Skeletal muscle cell (primary cell): ENCODE measurements at regions not wholly inside any gene's neighbourhood (a gene's known extent, or its start where the extent isn't known, plus 50 kb on each side); places are given as distances from the start of the nearest gene placed in this dataset.
A peak's percentile ranks its signal among the peaks of the same experiment; 100 is the strongest.
"Not testable (repeated sequence)": the region's sequence is repeated elsewhere in the genome, so short reads cannot be mapped to it uniquely, and the experiment has no call there.

ENCODE experiments used
- DNase-seq: peaks from one replicate; pipeline ENCODE4 v3.0.0-alpha.2; 2010; ENCODE audit warnings: low read depth
- H3K4me3 ChIP-seq: 2 replicates; pipeline ENCODE4 v1.5.1; 2011; ENCODE audit warnings: low read depth, mild to moderate bottlenecking, control low read depth, low read length, moderate library complexity

GRCh38 chr12:46556105-46556559 lies 183.6 kb upstream of the SLC38A2 start:
- peak; percentile 92 for DNase-seq
- no peak overlapping the region for H3K4me3 ChIP-seq

GRCh38 chr12:46555406-46555852 lies 182.9 kb upstream of the SLC38A2 start:
- peak overlapping the region; percentile 12 for H3K4me3 ChIP-seq
- DNase-seq: peak; percentile 62

- H3K4me3 ChIP-seq: no peak overlapping the region
- peak; percentile 49 for DNase-seq
Measured at GRCh38 chr12:46554460-46554859, 181.9 kb upstream of the SLC38A2 start.

GRCh38 chr12:46553911-46554310 lies 181.3 kb upstream of the SLC38A2 start:
- DNase-seq: no peak
- no peak overlapping the region for H3K4me3 ChIP-seq

- peak; percentile 75 for DNase-seq
- H3K4me3 ChIP-seq: no peak overlapping the region
Measured at GRCh38 chr12:46553266-46553665, 180.7 kb upstream of the SLC38A2 start.

GRCh38 chr12:46550266-46550879 lies 177.8 kb upstream of the SLC38A2 start:
- H3K4me3 ChIP-seq: no peak overlapping the region
- DNase-seq: no peak

- peak; percentile 91 for DNase-seq
- no peak overlapping the region for H3K4me3 ChIP-seq
Measured at GRCh38 chr12:46549527-46550265, 177.1 kb upstream of the SLC38A2 start.

GRCh38 chr12:46548605-46549071 lies 176.1 kb upstream of the SLC38A2 start:
- no peak for DNase-seq
- H3K4me3 ChIP-seq: no peak overlapping the region

GRCh38 chr12:46547421-46548354 lies 175.1 kb upstream of the SLC38A2 start:
- no peak overlapping the region for H3K4me3 ChIP-seq
- no peak for DNase-seq

GRCh38 chr12:46546634-46547273 lies 174.2 kb upstream of the SLC38A2 start:
- no peak for DNase-seq

GRCh38 chr12:46543378-46543795 lies 170.8 kb upstream of the SLC38A2 start:
- not testable (repeated sequence) for DNase-seq, H3K4me3 ChIP-seq

More at GRCh38 chr12:46546634-46547273, 174.2 kb upstream of the SLC38A2 start:
- no peak overlapping the region for H3K4me3 ChIP-seq

GRCh38 chr12:46538976-46539375 lies 166.4 kb upstream of the SLC38A2 start:
- DNase-seq: no peak
- H3K4me3 ChIP-seq: no peak overlapping the region

GRCh38 chr12:46537387-46537955 lies 164.9 kb upstream of the SLC38A2 start:
- H3K4me3 ChIP-seq: no peak overlapping the region
- no peak for DNase-seq

GRCh38 chr12:46536316-46536715 lies 163.7 kb upstream of the SLC38A2 start:
- DNase-seq, H3K4me3 ChIP-seq: not testable (repeated sequence)

GRCh38 chr12:46535907-46536306 lies 163.3 kb upstream of the SLC38A2 start:
- H3K4me3 ChIP-seq: no peak overlapping the region
- DNase-seq: no peak

- DNase-seq: no peak
- H3K4me3 ChIP-seq: no peak overlapping the region
Measured at GRCh38 chr12:46535376-46535775, 162.8 kb upstream of the SLC38A2 start.

GRCh38 chr12:46534327-46534840 lies 161.8 kb upstream of the SLC38A2 start:
- no peak overlapping the region for H3K4me3 ChIP-seq
- no peak for DNase-seq

GRCh38 chr12:46533723-46534122 lies 161.2 kb upstream of the SLC38A2 start:
- H3K4me3 ChIP-seq: no peak overlapping the region
- no peak for DNase-seq

- no peak overlapping the region for H3K4me3 ChIP-seq
- DNase-seq: no peak
Measured at GRCh38 chr12:46531804-46532203, 159.2 kb upstream of the SLC38A2 start.
